Osteoblast (primary cell): ENCODE measurements at regions not wholly inside any gene's neighbourhood (a gene's known extent, or its start where the extent isn't known, plus 50 kb on each side); places are given as distances from the start of the nearest gene placed in this dataset.

Experiments
- DNase-seq: peaks from one replicate; pipeline ENCODE4 v3.0.0; 2011; ENCODE audit warnings: low spot score, mixed read lengths; ENCODE audit not compliant: insufficient read length; ENCODE audit errors: missing footprints
- H2AFZ ChIP-seq: 2 replicates; pipeline ENCODE4 v1.6.0; 2011; ENCODE audit warnings: mild to moderate bottlenecking, low read length
- H3K27ac ChIP-seq: 2 replicates; pipeline ENCODE4 v1.5.1; 2011; ENCODE audit warnings: mild to moderate bottlenecking, low read depth, low read length, moderate library complexity
- H3K27me3 ChIP-seq: 2 replicates; pipeline ENCODE4 v1.6.0; 2012; ENCODE audit warnings: mild to moderate bottlenecking, control low read depth, inconsistent platforms, low read length, moderate library complexity; ENCODE audit not compliant: insufficient read depth
- H3K36me3 ChIP-seq: 2 replicates; pipeline ENCODE4 v1.5.1; 2011; ENCODE audit warnings: mild to moderate bottlenecking, low read length, control low read depth, moderate library complexity; ENCODE audit not compliant: insufficient read depth
- H3K4me1 ChIP-seq: 2 replicates; pipeline ENCODE4 v1.5.1; 2011; ENCODE audit warnings: mild to moderate bottlenecking, low read length, control low read depth, moderate library complexity; ENCODE audit not compliant: insufficient read depth
- H3K4me2 ChIP-seq: 2 replicates; pipeline ENCODE4 v1.6.0; 2011; ENCODE audit warnings: mild to moderate bottlenecking, low read length; ENCODE audit not compliant: insufficient read depth
- H3K4me3 ChIP-seq: fragments of 200-600 bp; sonication (generic); 3 replicates; pipeline ENCODE4 v1.5.1; 2012; ENCODE audit warnings: mild to moderate bottlenecking, low read length, inconsistent platforms; ENCODE audit not compliant: insufficient read depth
- H3K79me2 ChIP-seq: 2 replicates; pipeline ENCODE4 v1.6.0; 2012; ENCODE audit warnings: mild to moderate bottlenecking, low read length, control low read depth, inconsistent platforms; ENCODE audit not compliant: insufficient read depth
- H3K9me3 ChIP-seq: 2 replicates; pipeline ENCODE4 v1.5.1; 2011; ENCODE audit warnings: low read depth, low read length, control low read depth
- H4K20me1 ChIP-seq: 2 replicates; pipeline ENCODE4 v1.6.0; 2012; ENCODE audit warnings: mild to moderate bottlenecking, low read length, control low read depth; ENCODE audit not compliant: insufficient read depth
- CTCF ChIP-seq: IDR thresholded peaks from 2 replicates; pipeline ENCODE4 v1.5.1; 2011; ENCODE audit warnings: mild to moderate bottlenecking, low read depth, low read length, moderate library complexity; ENCODE audit errors: extremely low read depth

GRCh38 chr7:54874804-54875203 lies 115.8 kb upstream of the SEC61G start:
- Histone ChIP-seq H3K36me3 (no peaks in the 10 kb centered on the region), H3K27me3 (no peaks in the 10 kb centered on the region), H3K9me3 (no peaks in the 10 kb centered on the region), H3K79me2 (no peaks in the 10 kb centered on the region), H2AFZ (peak overlapping the region; percentile 5), H3K4me1 (no peaks in the 10 kb centered on the region), H4K20me1 (no peaks in the 10 kb centered on the region), H3K4me3 (no peak overlapping the region), H3K4me2 (no peak overlapping the region), H3K27ac (no peak overlapping the region)
- no peak for TF ChIP-seq CTCF
- DNase-seq, result no peak

GRCh38 chr7:54877683-54878082 lies 118.7 kb upstream of the SEC61G start:
- Histone ChIP-seq H4K20me1 (no peaks in the 10 kb centered on the region), H3K27me3 (no peaks in the 10 kb centered on the region), H3K4me3 (no peak overlapping the region), H3K9me3 (no peaks in the 10 kb centered on the region), H3K27ac (no peak overlapping the region), H3K79me2 (no peaks in the 10 kb centered on the region), H3K4me1 (no peaks in the 10 kb centered on the region), H2AFZ (peak overlapping the region; percentile 83), H3K4me2 (no peak overlapping the region), H3K36me3 (no peaks in the 10 kb centered on the region)
- DNase-seq, result no peak
- TF ChIP-seq CTCF, result peak; percentile 29

- Histone ChIP-seq H3K9me3 (no peaks in the 10 kb centered on the region), H3K4me1 (no peaks in the 10 kb centered on the region), H3K27ac (no peak overlapping the region), H3K27me3 (no peaks in the 10 kb centered on the region), H3K36me3 (no peaks in the 10 kb centered on the region), H3K4me2 (no peak overlapping the region), H3K79me2 (no peaks in the 10 kb centered on the region), H4K20me1 (no peaks in the 10 kb centered on the region), H3K4me3 (no peak overlapping the region), H2AFZ (peak overlapping the region; percentile 83)
- DNase-seq, result peak; percentile 46
- TF ChIP-seq CTCF, result no peak
Measured at GRCh38 chr7:54878339-54878738, 119.3 kb upstream of the SEC61G start.

GRCh38 chr7:54879776-54880175 lies 120.8 kb upstream of the SEC61G start:
- no peak overlapping the region for H2AFZ ChIP-seq
- H3K79me2 ChIP-seq, result no peaks in the 10 kb centered on the region
- H4K20me1 ChIP-seq, result no peaks in the 10 kb centered on the region
- no peaks in the 10 kb centered on the region for H3K9me3 ChIP-seq
- no peak overlapping the region for H3K4me3 ChIP-seq
- DNase-seq, result no peak
- H3K36me3 ChIP-seq, result no peaks in the 10 kb centered on the region
- H3K27ac ChIP-seq, result no peak overlapping the region
- H3K4me2 ChIP-seq, result no peak overlapping the region
- no peaks in the 10 kb centered on the region for H3K27me3 ChIP-seq
- no peak for TF ChIP-seq CTCF
- H3K4me1 ChIP-seq, result no peaks in the 10 kb centered on the region
